GM18858 (cell line): ENCODE measurements at regions not wholly inside any gene's neighbourhood (a gene's known extent, or its start where the extent isn't known, plus 50 kb on each side); places are given as distances from the start of the nearest gene placed in this dataset.

Experiments
- ATAC-seq: cut with Tn5 transposase; IDR thresholded peaks from one replicate; pipeline ENCODE4 v1.9.1; 2021; ENCODE audit not compliant: unreplicated experiment

DNA sequence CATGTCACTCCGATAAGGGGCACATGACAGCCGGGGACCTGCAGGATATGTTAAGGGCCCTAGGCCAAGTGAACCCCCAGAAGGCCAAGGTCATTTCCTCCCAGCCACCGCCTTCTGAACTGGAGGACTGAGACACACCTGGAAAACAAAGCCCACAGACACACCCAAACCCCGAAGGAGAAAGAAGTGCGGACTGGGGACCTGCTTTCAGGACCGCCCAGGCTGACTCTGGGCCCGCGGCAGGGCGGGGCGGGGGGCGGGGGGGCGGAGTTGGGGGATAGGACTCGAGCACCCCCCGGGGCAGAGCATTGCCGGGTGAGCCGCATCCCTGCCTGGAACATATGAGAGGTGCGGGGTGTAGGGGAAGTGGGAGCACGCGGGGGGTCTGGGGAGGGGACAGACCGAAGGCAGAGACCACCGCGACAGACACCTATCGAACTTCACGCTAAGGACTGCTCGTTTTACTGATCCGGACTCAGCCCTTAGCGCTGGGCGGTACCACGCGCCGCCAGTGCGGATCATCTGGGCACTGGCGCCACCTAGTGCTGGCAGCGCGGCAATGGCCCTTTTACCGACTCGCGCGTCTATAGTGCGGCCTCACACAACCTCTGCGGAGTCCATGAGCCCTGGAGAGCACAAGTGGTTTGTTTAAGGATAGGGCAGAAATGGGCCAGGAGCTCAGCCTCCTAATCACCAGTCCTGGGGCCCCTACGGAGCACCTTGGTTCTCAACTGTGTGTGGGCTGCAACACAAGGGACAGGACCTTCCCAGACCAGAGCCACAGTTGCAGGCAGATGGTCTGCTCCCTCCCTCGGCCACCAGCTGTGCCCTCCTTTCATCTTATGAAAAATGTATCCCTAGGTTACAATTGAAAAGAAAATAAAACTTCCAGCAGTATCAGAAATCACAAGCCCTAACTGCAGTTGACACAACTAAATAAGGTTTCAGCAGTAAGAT is 157.6 kb downstream of the HERPUD2 start:
- ATAC-seq: peak; percentile 98

GRCh38 chr7:35536396-35536826 is 158.5 kb downstream of the HERPUD2 start:
- ATAC-seq: no peak

DNA sequence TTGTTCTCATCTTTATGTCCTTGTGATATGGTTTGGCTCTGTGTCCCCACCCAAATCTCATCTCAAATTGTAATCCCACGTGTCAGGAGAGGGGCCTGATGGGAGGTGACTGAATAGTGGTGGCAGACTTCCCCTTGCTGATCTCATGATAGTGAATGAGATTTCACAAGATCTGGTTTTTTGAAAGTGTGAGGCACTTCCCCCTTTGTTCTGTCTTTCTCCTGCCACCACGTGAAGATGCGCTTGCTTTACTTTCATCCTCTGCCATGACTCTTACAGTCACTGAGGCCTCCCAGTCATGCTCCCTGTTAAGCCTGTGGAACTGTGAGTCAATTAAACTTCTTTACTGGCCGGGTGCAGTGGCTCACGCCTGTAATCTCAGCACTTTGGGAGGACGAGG is 161.0 kb downstream of the HERPUD2 start:
- no peak for ATAC-seq

DNA sequence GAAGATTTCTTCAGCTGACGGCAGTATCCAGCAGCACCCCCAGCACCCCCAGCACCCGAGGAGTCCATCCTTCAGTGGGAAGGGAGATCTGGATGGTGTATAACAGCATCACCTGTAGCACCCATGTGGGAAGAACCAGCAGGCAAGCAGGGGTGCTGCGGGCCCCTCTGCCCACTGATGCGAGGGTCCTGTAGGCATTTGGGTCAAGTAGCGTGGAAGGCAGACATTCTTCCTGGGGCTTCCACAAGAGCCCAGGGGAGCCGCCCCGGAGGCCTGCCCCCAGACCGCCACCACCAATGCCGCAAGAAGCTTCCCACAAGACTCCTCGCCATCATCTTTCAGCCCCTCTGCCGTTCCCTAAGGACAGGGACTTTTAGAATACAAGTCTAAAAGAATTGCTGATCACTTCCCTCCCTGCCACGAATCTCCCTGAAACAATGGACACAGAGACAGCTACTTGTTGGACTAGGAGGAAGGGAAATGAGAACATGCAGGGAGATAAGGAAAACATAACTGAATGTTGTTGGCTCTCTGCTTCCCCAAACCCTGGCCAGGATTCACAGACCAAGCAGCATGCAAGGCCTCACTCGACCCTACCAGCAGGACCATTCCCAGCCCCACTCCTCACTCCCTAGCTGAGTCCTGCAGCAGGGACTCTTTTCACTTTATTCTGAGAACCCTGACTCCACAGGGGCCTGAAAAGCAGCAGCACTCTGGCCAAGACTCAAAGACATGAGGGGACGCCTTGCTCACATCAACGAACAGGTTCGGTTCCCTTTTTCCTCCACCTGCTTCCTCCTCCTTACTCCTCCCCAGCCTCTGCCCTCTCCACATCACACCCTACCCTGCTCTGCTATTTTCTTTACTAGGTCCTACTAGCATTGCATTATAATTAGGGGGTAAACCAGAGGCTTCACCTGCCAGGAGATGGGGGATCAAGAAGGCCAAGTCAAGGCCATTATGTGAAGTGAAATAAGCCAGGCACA is 164.5 kb downstream of the HERPUD2 start:
- no peak for ATAC-seq

DNA sequence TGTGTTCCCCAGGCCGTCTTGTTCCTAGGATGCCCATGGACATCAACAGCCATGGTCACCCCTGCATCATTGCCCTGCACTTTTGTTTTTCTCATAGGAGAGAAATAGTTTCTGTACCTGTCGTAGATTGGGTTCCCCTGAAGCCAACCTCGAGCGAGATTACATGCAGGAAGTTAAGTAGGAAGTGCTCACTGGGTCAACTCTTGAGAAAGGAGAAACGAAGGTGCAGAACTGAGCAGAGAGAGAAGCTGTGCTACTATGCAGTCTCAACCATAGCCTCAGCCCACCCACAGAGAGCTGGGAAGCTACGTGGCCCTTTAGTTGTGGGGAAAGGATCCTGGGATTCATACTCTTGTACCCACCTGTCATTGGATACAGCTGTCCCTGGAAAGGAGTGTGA is 165.2 kb downstream of the HERPUD2 start:
- ATAC-seq: no peak

- no peak for ATAC-seq
Observed at GRCh38 chr7:35528381-35528977, 166.5 kb downstream of the HERPUD2 start.

GRCh38 chr7:35526645-35527044 is 168.3 kb downstream of the HERPUD2 start:
- no peak for ATAC-seq

GRCh38 chr7:35524112-35524804 is 170.7 kb downstream of the HERPUD2 start:
- ATAC-seq: no peak

- no peak for ATAC-seq
Observed at GRCh38 chr7:35523292-35523691, 171.6 kb downstream of the HERPUD2 start.

GRCh38 chr7:35522697-35523096 is 172.2 kb downstream of the HERPUD2 start:
- ATAC-seq: no peak

DNA sequence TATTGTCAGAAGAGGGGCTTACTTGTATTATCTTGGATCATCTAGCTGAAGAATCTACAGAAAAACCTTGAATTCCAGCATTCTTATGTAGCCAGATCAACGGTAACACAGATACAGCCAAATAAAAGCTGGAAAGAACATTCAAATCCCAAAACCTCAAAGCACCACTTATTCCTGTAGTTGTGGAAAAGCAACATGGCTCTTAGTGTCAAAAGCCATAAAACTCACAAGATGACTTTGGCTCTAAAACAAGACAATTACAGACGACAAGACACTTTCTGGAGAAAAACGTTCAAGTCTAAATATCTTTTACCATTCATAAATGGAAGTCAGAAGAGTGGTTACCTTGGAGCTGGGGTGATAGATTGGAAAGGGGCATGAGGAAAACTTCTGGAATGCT is 173.0 kb downstream of the HERPUD2 start:
- no peak for ATAC-seq

DNA sequence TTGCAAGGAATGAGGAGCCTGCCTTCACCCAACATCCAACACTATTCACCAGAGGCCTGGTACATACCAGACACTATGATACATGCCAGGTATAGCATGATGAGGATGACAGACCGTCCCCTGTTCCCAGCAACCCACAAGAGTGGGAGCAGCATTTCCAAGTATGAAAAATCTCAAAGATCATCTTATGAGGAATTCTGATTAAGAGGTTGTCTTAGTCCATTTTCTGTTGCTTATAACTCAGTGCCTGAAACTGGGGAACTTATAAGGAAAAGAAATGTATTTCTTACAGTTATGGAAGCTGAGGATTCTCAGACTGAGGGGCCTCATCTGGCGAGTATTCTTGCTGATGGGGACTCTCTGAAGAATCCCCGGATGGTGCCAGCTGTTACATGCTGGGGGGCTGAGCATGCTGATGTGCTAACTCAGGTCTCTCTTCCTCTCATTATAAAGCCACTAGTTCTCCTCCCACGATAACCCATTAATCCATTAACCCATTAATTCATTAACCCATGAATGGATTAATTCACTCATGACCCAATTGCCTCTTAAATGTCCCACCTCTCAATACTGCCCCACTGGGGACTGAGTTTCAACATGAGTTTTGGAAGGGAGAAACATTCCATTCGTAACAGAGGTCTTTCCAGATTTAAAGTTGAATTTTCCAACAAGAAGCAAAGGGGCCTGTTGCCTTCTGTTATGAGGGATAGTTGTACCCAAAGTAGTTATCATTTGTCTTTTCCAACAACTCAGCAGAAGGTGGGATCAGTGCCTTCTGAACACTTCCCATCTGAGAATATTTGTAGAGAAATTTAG is 173.9 kb downstream of the HERPUD2 start:
- no peak for ATAC-seq

- no peak for ATAC-seq
Observed at GRCh38 chr7:35519971-35520809, 174.7 kb downstream of the HERPUD2 start.

DNA sequence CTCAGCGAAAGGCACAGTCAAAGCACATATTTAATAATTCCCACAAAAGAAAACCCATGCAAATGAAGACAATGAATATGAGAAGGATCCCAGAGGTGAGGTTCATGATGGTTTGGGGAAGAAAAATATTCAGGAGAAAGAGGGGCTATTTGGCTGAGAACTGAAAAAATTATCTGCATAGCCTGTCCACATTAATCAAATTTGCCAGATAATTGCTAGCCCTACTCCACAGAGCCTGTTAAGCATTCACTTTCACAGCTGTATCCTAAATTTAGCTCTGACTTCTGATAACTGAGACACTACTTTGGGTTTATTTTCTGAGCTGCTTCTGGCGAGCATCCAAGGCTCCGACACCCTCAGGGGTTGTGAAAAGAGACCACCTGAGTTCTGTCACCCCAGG is 176.2 kb downstream of the HERPUD2 start:
- no peak for ATAC-seq

DNA sequence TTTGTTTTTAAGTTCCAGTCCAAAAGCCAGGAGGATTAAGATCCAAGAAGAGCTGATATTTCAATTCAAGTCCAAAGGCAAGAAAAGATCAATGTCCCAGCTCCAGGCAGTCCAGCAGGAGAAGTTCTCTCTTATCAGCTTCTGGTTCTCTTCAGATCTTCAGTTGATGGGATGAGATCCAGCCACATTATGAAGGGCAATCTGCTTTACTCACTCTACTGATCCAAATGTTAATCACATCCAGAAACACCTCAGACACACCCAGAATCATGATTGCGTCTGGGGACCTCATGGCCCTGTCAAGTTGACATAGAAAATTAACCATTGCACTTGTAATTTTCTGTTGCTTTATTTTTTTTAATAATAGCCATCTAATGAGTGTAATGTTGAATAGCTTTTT is 178.4 kb downstream of the HERPUD2 start:
- no peak for ATAC-seq

DNA sequence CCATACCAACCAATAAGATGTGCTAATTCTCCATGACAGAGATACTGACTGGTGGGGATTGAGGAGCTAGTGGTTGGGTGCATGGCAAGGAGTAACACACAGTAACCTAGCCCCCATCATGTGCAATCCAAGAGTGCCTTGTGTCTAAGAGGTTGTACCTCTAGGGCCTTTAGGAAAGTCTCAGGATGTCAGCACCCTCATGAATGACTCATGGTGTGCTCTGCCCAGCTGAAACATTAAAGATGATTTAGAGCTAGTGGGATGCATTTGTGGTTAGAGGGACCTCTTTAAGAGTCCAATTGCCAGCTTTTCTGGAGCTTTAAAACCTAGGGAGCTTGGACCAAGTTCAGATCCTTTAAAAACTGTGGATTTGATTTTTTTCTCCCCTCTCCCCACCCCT is 181.1 kb downstream of the HERPUD2 start:
- no peak for ATAC-seq

- ATAC-seq: no peak
Observed at GRCh38 chr7:35513195-35513594, 181.7 kb downstream of the HERPUD2 start.

DNA sequence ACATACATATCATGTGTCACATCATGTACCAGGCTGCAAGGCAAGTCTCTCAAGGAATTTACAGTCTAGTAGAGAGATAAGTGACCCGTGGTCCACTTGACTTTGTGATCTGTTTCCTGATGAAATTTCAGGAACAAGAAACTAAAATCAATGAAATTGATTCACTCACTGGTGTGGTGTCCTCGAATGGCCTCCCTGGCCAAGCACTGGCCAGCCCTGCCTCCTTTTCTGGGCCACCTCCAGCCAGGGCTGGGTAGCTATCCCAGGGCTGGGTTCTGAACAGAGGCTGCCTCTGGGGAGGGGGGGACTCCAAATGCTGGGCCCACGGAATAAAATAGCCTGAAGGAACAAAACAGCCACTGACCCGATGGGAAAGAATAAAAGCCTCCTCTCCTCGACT is 182.2 kb downstream of the HERPUD2 start:
- ATAC-seq: no peak
